ENCODE measurements at regions not wholly inside any gene's neighbourhood (a gene's known extent, or its start where the extent isn't known, plus 50 kb on each side); places are given as distances from the start of the nearest gene placed in this dataset.

GRCh38 chr2:3039188-3040065 lies 338.2 kb downstream of the EIPR1 start:
- no peak for TF ChIP-seq EZH2 (optimal IDR thresholded peaks at IDR 0.05; ENCODE audit: low read depth, low read length)
- no peak for TF ChIP-seq EZH2phosphoT487 (IDR thresholded peaks at IDR 0.05; ENCODE audit: low read length)

Measured in MM.1S (cell line).